ENCODE measurements at regions not wholly inside any gene's neighbourhood (a gene's known extent, or its start where the extent isn't known, plus 50 kb on each side); places are given as distances from the start of the nearest gene placed in this dataset.
A peak's percentile ranks its signal among the peaks of the same experiment; 100 is the strongest.

GRCh38 chr12:13670285-13670866 is 311.0 kb downstream of the GRIN2B start:
- DNase-seq = no peak

- DNase-seq = no peak
Observed at GRCh38 chr12:13668880-13669279, 312.5 kb downstream of the GRIN2B start.

- DNase-seq = no peak
Observed at GRCh38 chr12:13666806-13667205, 314.6 kb downstream of the GRIN2B start.

- DNase-seq = peak; percentile 30
Observed at GRCh38 chr12:13661005-13661887, 320.2 kb downstream of the GRIN2B start.

GRCh38 chr12:13654456-13654855 is 326.9 kb downstream of the GRIN2B start:
- no peak for DNase-seq

GRCh38 chr12:13652105-13652504 is 329.3 kb downstream of the GRIN2B start:
- no peak for DNase-seq

- DNase-seq = no peak
Observed at GRCh38 chr12:13635709-13636108, 345.7 kb downstream of the GRIN2B start.

- DNase-seq = no peak
Observed at GRCh38 chr12:13631873-13632272, 349.5 kb downstream of the GRIN2B start.

GRCh38 chr12:13630354-13630753 is 351.0 kb downstream of the GRIN2B start:
- DNase-seq = no peak

GRCh38 chr12:13628067-13628466 is 353.3 kb downstream of the GRIN2B start:
- DNase-seq = no peak

- no peak for DNase-seq
Observed at GRCh38 chr12:13627536-13627935, 353.9 kb downstream of the GRIN2B start.

- DNase-seq = no peak
Observed at GRCh38 chr12:13613297-13613696, 368.1 kb downstream of the GRIN2B start.

GRCh38 chr12:13609894-13610679 is 371.3 kb downstream of the GRIN2B start:
- no peak for DNase-seq

- no peak for DNase-seq
Observed at GRCh38 chr12:13606290-13606689, 375.1 kb downstream of the GRIN2B start.

- no peak for DNase-seq
Observed at GRCh38 chr12:13603953-13604352, 377.4 kb downstream of the GRIN2B start.

- DNase-seq = no peak
Observed at GRCh38 chr12:13602172-13602571, 379.2 kb downstream of the GRIN2B start.

GRCh38 chr12:13599176-13599575 is 382.2 kb downstream of the GRIN2B start:
- DNase-seq = no peak

- DNase-seq = no peak
Observed at GRCh38 chr12:13597837-13598236, 383.6 kb downstream of the GRIN2B start.

- no peak for DNase-seq
Observed at GRCh38 chr12:13597166-13597565, 384.2 kb downstream of the GRIN2B start.

- no peak for DNase-seq
Observed at GRCh38 chr12:13596714-13597113, 384.7 kb downstream of the GRIN2B start.

GRCh38 chr12:13595536-13596443 is 385.6 kb downstream of the GRIN2B start:
- no peak for DNase-seq

- DNase-seq = no peak
Observed at GRCh38 chr12:13594731-13595514, 386.5 kb downstream of the GRIN2B start.

Data from activated CD4-positive, alpha-beta T cell treated with anti-CD3 and anti-CD28 coated beads for 48 hours (primary cell).